ENCODE measurements at regions not wholly inside any gene's neighbourhood (a gene's known extent, or its start where the extent isn't known, plus 50 kb on each side); places are given as distances from the start of the nearest gene placed in this dataset.

GRCh38 chr6:133693565-133693964, 195.3 kb upstream of the TCF21 start:
- DNase-seq (ENCODE audit: low spot score) = no peak

- DNase-seq (ENCODE audit: low spot score) = no peak
Measured at GRCh38 chr6:133697185-133697584, 191.7 kb upstream of the TCF21 start.

- DNase-seq (ENCODE audit: low spot score) = no peak
Measured at GRCh38 chr6:133697666-133698065, 191.2 kb upstream of the TCF21 start.

GRCh38 chr6:133698272-133698671, 190.6 kb upstream of the TCF21 start:
- no peak for DNase-seq (ENCODE audit: low spot score)

GRCh38 chr6:133699741-133700385, 189.1 kb upstream of the TCF21 start:
- no peak for DNase-seq (ENCODE audit: low spot score)

- no peak for DNase-seq (ENCODE audit: low spot score)
Measured at GRCh38 chr6:133701633-133702331, 187.1 kb upstream of the TCF21 start.

GRCh38 chr6:133704371-133704770, 184.5 kb upstream of the TCF21 start:
- no peak for DNase-seq (ENCODE audit: low spot score)

- DNase-seq (ENCODE audit: low spot score) = no peak
Measured at GRCh38 chr6:133705066-133705465, 183.8 kb upstream of the TCF21 start.

GRCh38 chr6:133705731-133706130, 183.2 kb upstream of the TCF21 start:
- DNase-seq (ENCODE audit: low spot score) = no peak

GRCh38 chr6:133707456-133707855, 181.5 kb upstream of the TCF21 start:
- DNase-seq (ENCODE audit: low spot score) = no peak

GRCh38 chr6:133710826-133711225, 178.1 kb upstream of the TCF21 start:
- DNase-seq (ENCODE audit: low spot score) = no peak

GRCh38 chr6:133715270-133715669, 173.6 kb upstream of the TCF21 start:
- DNase-seq (ENCODE audit: low spot score) = no peak

GRCh38 chr6:133724726-133725125, 164.2 kb upstream of the TCF21 start:
- no peak for DNase-seq (ENCODE audit: low spot score)

GRCh38 chr6:133726188-133726587, 162.7 kb upstream of the TCF21 start:
- DNase-seq (ENCODE audit: low spot score) = no peak

- no peak for DNase-seq (ENCODE audit: low spot score)
Measured at GRCh38 chr6:133730881-133731280, 158.0 kb upstream of the TCF21 start.

GRCh38 chr6:133740218-133740617, 148.7 kb upstream of the TCF21 start:
- no peak for DNase-seq (ENCODE audit: low spot score)

- no peak for DNase-seq (ENCODE audit: low spot score)
Measured at GRCh38 chr6:133740816-133741215, 148.1 kb upstream of the TCF21 start.

GRCh38 chr6:133741375-133741861, 147.5 kb upstream of the TCF21 start:
- no peak for DNase-seq (ENCODE audit: low spot score)

GRCh38 chr6:133743621-133744020, 145.3 kb upstream of the TCF21 start:
- no peak for DNase-seq (ENCODE audit: low spot score)

GRCh38 chr6:133746417-133746770, 142.5 kb upstream of the TCF21 start:
- DNase-seq (ENCODE audit: low spot score) = no peak

- no peak for DNase-seq (ENCODE audit: low spot score)
Measured at GRCh38 chr6:133748628-133749027, 140.3 kb upstream of the TCF21 start.

GRCh38 chr6:133749427-133749826, 139.5 kb upstream of the TCF21 start:
- no peak for DNase-seq (ENCODE audit: low spot score)

GRCh38 chr6:133752129-133752528, 136.8 kb upstream of the TCF21 start:
- DNase-seq (ENCODE audit: low spot score) = no peak

GRCh38 chr6:133753756-133754155, 135.2 kb upstream of the TCF21 start:
- DNase-seq (ENCODE audit: low spot score) = no peak
